ENCODE measurements at regions not wholly inside any gene's neighbourhood (a gene's known extent, or its start where the extent isn't known, plus 50 kb on each side); places are given as distances from the start of the nearest gene placed in this dataset.

DNA sequence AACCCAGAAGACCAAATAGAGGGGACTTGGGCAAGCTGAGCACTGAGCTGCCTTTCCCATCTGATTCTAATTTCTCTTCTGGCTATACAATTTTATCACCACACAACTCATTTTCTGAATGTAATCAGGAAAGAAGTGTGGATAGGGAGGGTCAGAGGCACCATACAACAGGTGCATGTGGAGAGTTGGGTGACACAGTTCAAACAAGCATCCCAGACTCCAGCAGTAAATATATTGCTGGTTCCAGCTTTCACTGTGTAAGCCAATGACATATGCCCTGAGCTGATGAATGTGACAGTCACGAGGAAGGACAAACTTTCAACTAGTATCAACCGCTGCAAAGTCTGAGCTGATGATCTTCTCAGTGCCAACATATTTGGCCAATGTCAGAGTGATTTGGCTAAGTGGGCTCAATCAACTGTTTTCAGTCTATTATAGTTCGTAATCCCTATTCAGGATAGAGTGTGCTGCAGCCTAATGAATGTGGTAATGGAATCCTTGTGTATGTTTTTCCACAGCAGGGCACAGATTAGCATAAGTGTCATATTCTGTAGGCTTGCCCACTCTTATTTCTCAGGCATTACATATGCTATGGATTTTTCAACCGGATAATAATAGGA, 109.9 kb upstream of the MEIS1 start:
- TF ChIP-seq CTCF (IDR thresholded peaks at IDR 0.05) (no peak), ZFX (IDR thresholded peaks at IDR 0.05; ENCODE audit: borderline replicate concordance) (no peak)
